Osteoblast (primary cell): ENCODE measurements at regions not wholly inside any gene's neighbourhood (a gene's known extent, or its start where the extent isn't known, plus 50 kb on each side); places are given as distances from the start of the nearest gene placed in this dataset.

Experiments used
- DNase-seq: peaks from one replicate; pipeline ENCODE4 v3.0.0; 2011; ENCODE audit warnings: low spot score, mixed read lengths; ENCODE audit not compliant: insufficient read length; ENCODE audit errors: missing footprints
- H2AFZ ChIP-seq: 2 replicates; pipeline ENCODE4 v1.6.0; 2011; ENCODE audit warnings: mild to moderate bottlenecking, low read length
- H3K27ac ChIP-seq: 2 replicates; pipeline ENCODE4 v1.5.1; 2011; ENCODE audit warnings: mild to moderate bottlenecking, low read depth, low read length, moderate library complexity
- H3K27me3 ChIP-seq: 2 replicates; pipeline ENCODE4 v1.6.0; 2012; ENCODE audit warnings: mild to moderate bottlenecking, control low read depth, inconsistent platforms, low read length, moderate library complexity; ENCODE audit not compliant: insufficient read depth
- H3K36me3 ChIP-seq: 2 replicates; pipeline ENCODE4 v1.5.1; 2011; ENCODE audit warnings: mild to moderate bottlenecking, low read length, control low read depth, moderate library complexity; ENCODE audit not compliant: insufficient read depth
- H3K4me1 ChIP-seq: 2 replicates; pipeline ENCODE4 v1.5.1; 2011; ENCODE audit warnings: mild to moderate bottlenecking, low read length, control low read depth, moderate library complexity; ENCODE audit not compliant: insufficient read depth
- H3K4me2 ChIP-seq: 2 replicates; pipeline ENCODE4 v1.6.0; 2011; ENCODE audit warnings: mild to moderate bottlenecking, low read length; ENCODE audit not compliant: insufficient read depth
- H3K4me3 ChIP-seq: fragments of 200-600 bp; sonication (generic); 3 replicates; pipeline ENCODE4 v1.5.1; 2012; ENCODE audit warnings: mild to moderate bottlenecking, low read length, inconsistent platforms; ENCODE audit not compliant: insufficient read depth
- H3K79me2 ChIP-seq: 2 replicates; pipeline ENCODE4 v1.6.0; 2012; ENCODE audit warnings: mild to moderate bottlenecking, low read length, control low read depth, inconsistent platforms; ENCODE audit not compliant: insufficient read depth
- H3K9me3 ChIP-seq: 2 replicates; pipeline ENCODE4 v1.5.1; 2011; ENCODE audit warnings: low read depth, low read length, control low read depth
- H4K20me1 ChIP-seq: 2 replicates; pipeline ENCODE4 v1.6.0; 2012; ENCODE audit warnings: mild to moderate bottlenecking, low read length, control low read depth; ENCODE audit not compliant: insufficient read depth
- TF ChIP-seq, protein P1 (sequence below): IDR thresholded peaks from 2 replicates; pipeline ENCODE4 v1.5.1; 2011; ENCODE audit warnings: mild to moderate bottlenecking, low read depth, low read length, moderate library complexity; ENCODE audit errors: extremely low read depth

DNA sequence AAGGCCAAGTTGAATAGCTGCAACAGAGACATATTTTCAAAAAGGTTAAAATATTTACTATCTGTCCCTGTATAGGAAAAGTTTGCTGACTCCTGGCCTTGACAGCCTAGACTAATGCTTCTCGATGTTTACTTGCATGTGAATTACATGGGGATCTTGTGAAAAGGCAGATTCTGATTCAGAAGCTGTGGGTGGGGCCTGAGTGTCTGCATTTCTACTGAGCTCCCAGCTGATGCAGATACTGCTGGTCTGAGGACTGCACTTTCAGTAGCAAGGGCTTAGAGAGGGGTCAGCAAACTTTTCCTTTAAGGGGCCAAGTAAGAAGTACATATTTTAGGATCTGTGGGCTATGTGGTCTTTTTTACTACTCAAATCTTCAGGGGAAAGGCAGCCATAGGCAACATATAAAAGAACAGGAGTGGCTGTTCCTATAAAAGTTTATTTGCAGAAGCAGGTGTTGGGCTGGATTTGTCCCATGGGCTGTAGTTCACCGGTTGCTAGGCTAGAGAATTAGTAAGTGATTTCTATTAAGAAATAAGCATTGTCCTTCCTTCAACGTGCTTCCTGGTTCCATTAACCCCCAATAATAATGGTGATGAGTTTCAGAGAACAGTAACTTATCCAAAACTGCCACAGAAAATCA, 97.2 kb upstream of the PDE5A start:
- Histone ChIP-seq H3K4me3 (no peak overlapping the region), H3K9me3 (no peaks in the 10 kb centered on the region), H3K4me1 (peaks cover 45% of the 10 kb centered on the region), H3K27ac (peak overlapping the region; percentile 85), H3K79me2 (no peaks in the 10 kb centered on the region), H2AFZ (no peak overlapping the region), H3K36me3 (no peaks in the 10 kb centered on the region), H4K20me1 (no peaks in the 10 kb centered on the region), H3K27me3 (no peaks in the 10 kb centered on the region), H3K4me2 (peak overlapping the region; percentile 67)
- no peak for DNase-seq
- TF ChIP-seq, protein P1, sequence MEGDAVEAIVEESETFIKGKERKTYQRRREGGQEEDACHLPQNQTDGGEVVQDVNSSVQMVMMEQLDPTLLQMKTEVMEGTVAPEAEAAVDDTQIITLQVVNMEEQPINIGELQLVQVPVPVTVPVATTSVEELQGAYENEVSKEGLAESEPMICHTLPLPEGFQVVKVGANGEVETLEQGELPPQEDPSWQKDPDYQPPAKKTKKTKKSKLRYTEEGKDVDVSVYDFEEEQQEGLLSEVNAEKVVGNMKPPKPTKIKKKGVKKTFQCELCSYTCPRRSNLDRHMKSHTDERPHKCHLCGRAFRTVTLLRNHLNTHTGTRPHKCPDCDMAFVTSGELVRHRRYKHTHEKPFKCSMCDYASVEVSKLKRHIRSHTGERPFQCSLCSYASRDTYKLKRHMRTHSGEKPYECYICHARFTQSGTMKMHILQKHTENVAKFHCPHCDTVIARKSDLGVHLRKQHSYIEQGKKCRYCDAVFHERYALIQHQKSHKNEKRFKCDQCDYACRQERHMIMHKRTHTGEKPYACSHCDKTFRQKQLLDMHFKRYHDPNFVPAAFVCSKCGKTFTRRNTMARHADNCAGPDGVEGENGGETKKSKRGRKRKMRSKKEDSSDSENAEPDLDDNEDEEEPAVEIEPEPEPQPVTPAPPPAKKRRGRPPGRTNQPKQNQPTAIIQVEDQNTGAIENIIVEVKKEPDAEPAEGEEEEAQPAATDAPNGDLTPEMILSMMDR = no peak

DNA sequence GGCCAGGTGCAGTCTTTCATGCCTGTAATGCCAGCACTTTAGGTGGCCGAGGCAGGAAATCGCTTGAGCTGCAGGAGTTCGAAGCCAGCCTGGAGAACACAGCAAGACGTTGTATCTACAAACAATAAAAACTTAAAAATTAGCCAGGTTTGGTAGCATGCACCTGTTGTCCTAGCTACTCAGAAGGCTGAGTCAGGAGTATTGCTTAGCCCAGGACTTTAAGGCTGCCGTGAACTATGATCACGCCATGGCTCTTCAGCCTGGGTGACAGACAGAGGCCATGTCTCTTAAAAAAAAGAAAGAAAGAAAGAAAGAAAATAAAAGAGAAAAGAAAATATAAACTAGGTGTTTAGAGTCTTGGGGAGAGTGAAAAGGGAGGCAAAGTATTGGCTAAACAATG, 96.4 kb upstream of the PDE5A start:
- no peaks in the 10 kb centered on the region for H4K20me1 ChIP-seq
- no peak for DNase-seq
- no peak overlapping the region for H3K27ac ChIP-seq

DNA sequence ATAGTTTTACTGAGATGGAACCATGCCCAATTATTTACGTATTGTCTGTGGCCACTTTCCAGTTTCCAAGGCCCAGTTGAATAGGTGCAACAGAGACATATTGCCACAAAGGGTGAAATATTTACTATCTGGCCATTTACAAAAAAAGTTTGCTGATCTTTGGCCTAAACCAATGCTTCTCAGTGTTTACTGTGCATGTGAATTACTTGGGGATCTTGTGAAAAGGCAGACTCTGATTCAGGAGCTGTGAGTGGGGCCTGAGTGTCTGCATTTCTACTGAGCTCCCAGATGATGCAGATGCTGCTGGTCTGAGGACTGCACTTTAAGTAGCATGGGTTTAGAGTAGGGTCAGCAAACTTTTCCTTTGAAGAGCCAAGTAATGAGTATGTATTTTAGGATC, 94.1 kb upstream of the PDE5A start:
- no peaks in the 10 kb centered on the region for H4K20me1 ChIP-seq
- TF ChIP-seq, protein P1 = no peak
- no peaks in the 10 kb centered on the region for H3K9me3 ChIP-seq

More for the DNA sequence above, 96.4 kb upstream of the PDE5A start:
- no peaks in the 10 kb centered on the region for H3K27me3 ChIP-seq
- no peaks in the 10 kb centered on the region for H3K79me2 ChIP-seq
- TF ChIP-seq, protein P1 = no peak
- H3K9me3 ChIP-seq = no peaks in the 10 kb centered on the region
- no peak overlapping the region for H2AFZ ChIP-seq
- H3K4me1 ChIP-seq = peaks cover 38% of the 10 kb centered on the region
- H3K36me3 ChIP-seq = no peaks in the 10 kb centered on the region
- no peak overlapping the region for H3K4me2 ChIP-seq
- H3K4me3 ChIP-seq = no peak overlapping the region

DNA sequence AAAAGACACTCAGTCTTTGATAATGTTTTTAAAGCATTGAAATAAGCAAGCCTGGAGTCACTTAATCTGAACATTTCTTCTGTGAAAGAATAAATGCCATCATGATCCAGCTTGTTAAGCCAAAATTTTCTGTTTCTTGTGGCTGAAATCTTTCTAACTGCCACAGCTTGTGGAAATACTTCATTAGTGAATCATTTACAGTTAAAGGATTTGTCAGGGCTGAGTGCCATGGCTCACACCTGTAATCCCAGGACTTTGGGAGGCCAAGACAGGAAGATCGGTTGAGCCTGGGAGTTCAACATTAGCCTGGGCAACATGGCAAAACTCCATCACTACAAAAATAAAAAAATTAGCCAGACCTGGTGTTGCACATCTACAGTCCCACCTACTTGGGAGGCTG, 93.3 kb upstream of the PDE5A start:
- H3K4me3 ChIP-seq = no peak overlapping the region
- TF ChIP-seq, protein P1 = no peak

More for the DNA sequence above, 94.1 kb upstream of the PDE5A start:
- no peaks in the 10 kb centered on the region for H3K79me2 ChIP-seq
- H2AFZ ChIP-seq = peak overlapping the region; percentile 53
- H3K36me3 ChIP-seq = no peaks in the 10 kb centered on the region
- peaks cover 23% of the 10 kb centered on the region for H3K4me1 ChIP-seq
- H3K4me3 ChIP-seq = no peak overlapping the region
- H3K27me3 ChIP-seq = no peaks in the 10 kb centered on the region
- no peak overlapping the region for H3K4me2 ChIP-seq
- H3K27ac ChIP-seq = no peak overlapping the region
- no peak for DNase-seq

More for the DNA sequence above, 93.3 kb upstream of the PDE5A start:
- H3K4me1 ChIP-seq = peaks cover 15% of the 10 kb centered on the region
- no peak overlapping the region for H3K27ac ChIP-seq
- no peak for DNase-seq
- H3K27me3 ChIP-seq = no peaks in the 10 kb centered on the region
- no peaks in the 10 kb centered on the region for H4K20me1 ChIP-seq
- H3K79me2 ChIP-seq = no peaks in the 10 kb centered on the region
- no peaks in the 10 kb centered on the region for H3K9me3 ChIP-seq
- no peaks in the 10 kb centered on the region for H3K36me3 ChIP-seq
- no peak overlapping the region for H3K4me2 ChIP-seq
- H2AFZ ChIP-seq = peak overlapping the region; percentile 26
